Stimulated activated naive CD8-positive, alpha-beta T cell treated with anti-CD3 and anti-CD28 coated beads, Interleukin-15, Interleukin-2, amounts not matched to agents 100 U/mL and 50 U/mL, for 24 hours (primary cell): ENCODE measurements at regions not wholly inside any gene's neighbourhood (a gene's known extent, or its start where the extent isn't known, plus 50 kb on each side); places are given as distances from the start of the nearest gene placed in this dataset.
"Not testable (repeated sequence)": the region's sequence is repeated elsewhere in the genome, so short reads cannot be mapped to it uniquely, and the experiment has no call there.

Experiments used
- ATAC-seq: fragments of 150-1000 bp; cut with Tn5 transposase; one replicate; pipeline ENCODE4 v1.10.0; 2021
- DNase-seq: peaks from one replicate; pipeline ENCODE4 v3.0.0; 2021

GRCh38 chr14:44616204-44616603 lies 109.1 kb upstream of the FSCB start:
- ATAC-seq (no peak), DNase-seq (no peak)

- DNase-seq (no peak), ATAC-seq (no peak)
Observed at GRCh38 chr14:44613061-44613712, 106.1 kb upstream of the FSCB start.

GRCh38 chr14:44612002-44612401 lies 104.9 kb upstream of the FSCB start:
- no peak for ATAC-seq
- DNase-seq, result no peak

- DNase-seq (no peak), ATAC-seq (no peak)
Observed at GRCh38 chr14:44609876-44610510, 102.9 kb upstream of the FSCB start.

GRCh38 chr14:44609201-44609600 lies 102.1 kb upstream of the FSCB start:
- no peak for ATAC-seq

GRCh38 chr14:44607701-44608100 lies 100.6 kb upstream of the FSCB start:
- DNase-seq, result no peak
- no peak for ATAC-seq

More at GRCh38 chr14:44609201-44609600, 102.1 kb upstream of the FSCB start:
- no peak for DNase-seq

- DNase-seq, result no peak
- ATAC-seq, result no peak
Observed at GRCh38 chr14:44606576-44606975, 99.5 kb upstream of the FSCB start.

- DNase-seq, ATAC-seq: not testable (repeated sequence)
Observed at GRCh38 chr14:44601266-44601665, 94.2 kb upstream of the FSCB start.

GRCh38 chr14:44589180-44589579 lies 82.1 kb upstream of the FSCB start:
- DNase-seq (no peak), ATAC-seq (no peak)

- ATAC-seq (no peak), DNase-seq (no peak)
Observed at GRCh38 chr14:44586910-44587309, 79.8 kb upstream of the FSCB start.

- DNase-seq (no peak), ATAC-seq (no peak)
Observed at GRCh38 chr14:44576356-44576755, 69.3 kb upstream of the FSCB start.

- ATAC-seq, result no peak
- no peak for DNase-seq
Observed at GRCh38 chr14:44567997-44568396, 60.9 kb upstream of the FSCB start.

- no peak for DNase-seq
- no peak for ATAC-seq
Observed at GRCh38 chr14:44565968-44566367, 58.9 kb upstream of the FSCB start.

- DNase-seq, result no peak
- ATAC-seq, result no peak
Observed at GRCh38 chr14:44564908-44565307, 57.8 kb upstream of the FSCB start.
